OCI-LY1 (cell line): ENCODE measurements at regions not wholly inside any gene's neighbourhood (a gene's known extent, or its start where the extent isn't known, plus 50 kb on each side); places are given as distances from the start of the nearest gene placed in this dataset.

Source experiments
- CTCF ChIP-seq: fragments of 200-600 bp; sonication (generic), shearing (Covaris generic); IDR thresholded peaks from 2 replicates; pipeline ENCODE4 v1.5.1; 2017; ENCODE audit warnings: mild to moderate bottlenecking, antibody characterized with exemption, low read length, moderate library complexity, mixed read lengths
- EZH2 ChIP-seq: fragments of 200-600 bp; sonication (generic), shearing (Covaris generic); IDR thresholded peaks from 2 replicates; pipeline ENCODE4 v1.8.0; 2017; ENCODE audit warnings: borderline replicate concordance, mixed run types, mild to moderate bottlenecking, antibody characterized with exemption, low read length, moderate library complexity, mixed read lengths

DNA sequence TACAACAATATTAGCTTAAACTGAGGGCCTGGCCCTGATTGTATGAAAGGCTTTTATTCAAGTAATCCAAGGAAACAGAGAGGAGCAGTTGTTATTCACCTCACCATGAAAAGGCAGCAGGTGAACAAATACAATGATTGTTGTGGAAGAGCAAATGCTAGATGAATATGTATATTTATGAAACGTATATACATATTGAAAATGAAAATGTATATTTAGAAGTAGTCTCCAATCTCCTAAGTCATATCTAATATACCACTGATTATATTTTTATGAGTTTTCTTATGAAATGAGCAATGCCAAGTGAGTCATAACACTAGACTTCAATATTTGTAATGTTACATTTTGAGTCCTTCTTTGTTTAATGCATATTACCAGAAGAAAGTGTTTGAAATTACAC lies 116.2 kb upstream of the KCNMB2 start:
- no peak for TF ChIP-seq CTCF
- TF ChIP-seq EZH2: no peak
